ENCODE measurements at regions not wholly inside any gene's neighbourhood (a gene's known extent, or its start where the extent isn't known, plus 50 kb on each side); places are given as distances from the start of the nearest gene placed in this dataset.

- DNase-seq (ENCODE audit: extremely low read depth, insufficient read length) = no peak
- H3K36me3 ChIP-seq (ENCODE audit: control insufficient read depth, insufficient read depth, low read length) = no peaks in the 10 kb centered on the region
- TF ChIP-seq CTCF (IDR thresholded peaks at IDR 0.05; ENCODE audit: insufficient read depth, low read length, poor library complexity, severe bottlenecking) = no peak
- no peaks in the 10 kb centered on the region for H3K27me3 ChIP-seq (replicated peaks; ENCODE audit: control insufficient read depth, insufficient read depth, low read length)
- no peak overlapping the region for H3K4me3 ChIP-seq (replicated peaks; ENCODE audit: low read depth, low read length)
Observed at GRCh38 chr5:143664623-143665022, 147.3 kb upstream of the HMHB1 start.

GRCh38 chr5:143663872-143664271, 148.1 kb upstream of the HMHB1 start:
- no peak for DNase-seq (ENCODE audit: extremely low read depth, insufficient read length)
- no peak for TF ChIP-seq CTCF (IDR thresholded peaks at IDR 0.05; ENCODE audit: insufficient read depth, low read length, poor library complexity, severe bottlenecking)
- Histone ChIP-seq H3K36me3 (ENCODE audit: control insufficient read depth, insufficient read depth, low read length) (no peaks in the 10 kb centered on the region), H3K27me3 (replicated peaks; ENCODE audit: control insufficient read depth, insufficient read depth, low read length) (no peaks in the 10 kb centered on the region), H3K4me3 (replicated peaks; ENCODE audit: low read depth, low read length) (no peak overlapping the region)

- H3K36me3 ChIP-seq (ENCODE audit: control insufficient read depth, insufficient read depth, low read length) = no peaks in the 10 kb centered on the region
- no peak for TF ChIP-seq CTCF (IDR thresholded peaks at IDR 0.05; ENCODE audit: insufficient read depth, low read length, poor library complexity, severe bottlenecking)
- H3K27me3 ChIP-seq (replicated peaks; ENCODE audit: control insufficient read depth, insufficient read depth, low read length) = no peaks in the 10 kb centered on the region
- no peak for DNase-seq (ENCODE audit: extremely low read depth, insufficient read length)
- no peak overlapping the region for H3K4me3 ChIP-seq (replicated peaks; ENCODE audit: low read depth, low read length)
Observed at GRCh38 chr5:143662020-143662419, 149.9 kb upstream of the HMHB1 start.

- no peak overlapping the region for H3K4me3 ChIP-seq (replicated peaks; ENCODE audit: low read depth, low read length)
- H3K27me3 ChIP-seq (replicated peaks; ENCODE audit: control insufficient read depth, insufficient read depth, low read length) = no peaks in the 10 kb centered on the region
- TF ChIP-seq CTCF (IDR thresholded peaks at IDR 0.05; ENCODE audit: insufficient read depth, low read length, poor library complexity, severe bottlenecking) = no peak
- DNase-seq (ENCODE audit: extremely low read depth, insufficient read length) = no peak
- H3K36me3 ChIP-seq (ENCODE audit: control insufficient read depth, insufficient read depth, low read length) = no peaks in the 10 kb centered on the region
Observed at GRCh38 chr5:143660625-143661024, 151.3 kb upstream of the HMHB1 start.

- TF ChIP-seq CTCF (IDR thresholded peaks at IDR 0.05; ENCODE audit: insufficient read depth, low read length, poor library complexity, severe bottlenecking) = no peak
- Histone ChIP-seq H3K27me3 (replicated peaks; ENCODE audit: control insufficient read depth, insufficient read depth, low read length) (no peaks in the 10 kb centered on the region), H3K4me3 (replicated peaks; ENCODE audit: low read depth, low read length) (no peak overlapping the region), H3K36me3 (ENCODE audit: control insufficient read depth, insufficient read depth, low read length) (no peaks in the 10 kb centered on the region)
- no peak for DNase-seq (ENCODE audit: extremely low read depth, insufficient read length)
Observed at GRCh38 chr5:143659599-143660238, 152.2 kb upstream of the HMHB1 start.

- TF ChIP-seq CTCF (IDR thresholded peaks at IDR 0.05; ENCODE audit: insufficient read depth, low read length, poor library complexity, severe bottlenecking) = no peak
- Histone ChIP-seq H3K4me3 (replicated peaks; ENCODE audit: low read depth, low read length) (no peak overlapping the region), H3K27me3 (replicated peaks; ENCODE audit: control insufficient read depth, insufficient read depth, low read length) (no peaks in the 10 kb centered on the region), H3K36me3 (ENCODE audit: control insufficient read depth, insufficient read depth, low read length) (no peaks in the 10 kb centered on the region)
- no peak for DNase-seq (ENCODE audit: extremely low read depth, insufficient read length)
Observed at GRCh38 chr5:143658956-143659355, 153.0 kb upstream of the HMHB1 start.
